EL (cell line): ENCODE measurements at regions not wholly inside any gene's neighbourhood (a gene's known extent, or its start where the extent isn't known, plus 50 kb on each side); places are given as distances from the start of the nearest gene placed in this dataset.
"Not testable (repeated sequence)": the region's sequence is repeated elsewhere in the genome, so short reads cannot be mapped to it uniquely, and the experiment has no call there.

Source experiments
- DNase-seq: peaks from one replicate; pipeline ENCODE4 v3.0.0-alpha.2; 2016

DNA sequence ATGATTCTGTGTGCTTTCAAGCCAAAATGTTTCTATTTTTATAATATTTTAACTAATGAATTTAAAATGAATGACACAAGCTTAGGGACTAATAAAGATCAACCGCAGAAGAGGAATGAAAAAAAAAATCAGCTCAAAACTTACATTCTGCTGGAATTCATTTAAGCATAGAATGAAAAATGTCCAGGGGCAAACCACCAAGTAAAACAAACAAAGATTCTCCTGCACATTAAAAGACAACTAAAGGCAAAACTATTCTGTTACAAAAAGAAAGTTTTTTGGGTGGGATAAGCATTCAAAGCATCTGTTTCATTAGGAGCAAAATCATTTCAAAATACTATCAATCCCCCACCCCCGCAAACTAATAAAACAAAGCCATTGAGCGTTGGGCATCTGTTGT, 99.3 kb upstream of the SOX11 start:
- DNase-seq, result no peak

- DNase-seq, result no peak
Measured at GRCh38 chr2:5594249-5594695, 97.9 kb upstream of the SOX11 start.

DNA sequence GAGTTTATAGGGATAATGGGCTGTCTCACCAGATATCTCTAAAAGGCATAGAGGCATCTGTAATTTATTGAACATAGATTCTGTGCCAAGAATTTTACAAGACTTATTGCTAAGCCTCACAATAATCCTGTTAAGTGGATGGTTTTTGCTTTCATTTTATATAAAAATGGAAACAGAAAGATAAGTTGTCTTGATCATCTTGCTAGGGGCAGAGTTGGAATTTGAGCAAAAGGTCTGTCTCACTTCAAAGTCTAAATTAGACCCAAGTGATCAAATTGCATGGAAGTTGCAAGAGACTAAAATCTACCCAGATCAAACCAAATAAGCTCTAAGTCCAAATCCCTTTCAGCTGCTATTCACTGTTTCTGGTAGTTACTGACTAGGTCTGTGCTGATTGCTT, 95.3 kb upstream of the SOX11 start:
- DNase-seq, result no peak

DNA sequence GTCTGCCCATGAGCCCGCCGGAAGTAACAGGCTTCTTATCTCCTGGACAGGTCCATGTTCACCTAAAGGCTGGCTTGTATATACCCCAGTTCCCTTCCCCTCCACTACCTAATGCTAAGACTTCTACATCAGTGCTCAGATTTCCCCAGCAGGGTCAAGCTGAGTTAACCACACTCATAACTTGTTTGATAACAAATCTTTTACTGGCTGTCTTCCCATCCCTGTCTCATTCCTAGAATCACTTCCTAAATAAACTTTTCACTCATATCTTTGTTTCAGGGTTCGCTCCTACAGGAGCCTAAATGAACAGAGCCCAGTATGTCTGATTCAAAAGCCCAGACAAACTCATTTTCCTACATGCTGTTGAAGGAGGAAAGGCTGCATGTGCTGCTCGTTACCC, 94.0 kb upstream of the SOX11 start:
- DNase-seq, result no peak

- DNase-seq, result no peak
Measured at GRCh38 chr2:5609201-5609600, 83.0 kb upstream of the SOX11 start.

DNA sequence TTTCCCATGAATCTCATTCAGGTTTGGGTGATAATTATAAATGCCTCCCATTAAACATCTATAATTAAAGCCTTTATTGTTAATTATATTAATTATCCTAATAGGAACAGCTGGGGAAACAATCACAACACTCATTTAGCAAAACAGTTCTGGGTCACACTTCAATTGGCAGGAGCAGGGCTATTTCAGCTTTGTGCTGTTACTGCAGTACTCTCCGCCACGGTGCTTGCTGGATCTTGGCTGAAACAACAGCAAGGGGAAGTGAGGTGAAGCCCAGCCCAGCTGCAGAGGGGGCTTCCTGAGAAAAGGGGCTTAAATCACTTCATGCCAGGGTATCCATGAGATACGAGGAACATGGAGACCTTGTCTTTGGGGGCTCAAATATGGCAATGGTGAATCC, 79.5 kb upstream of the SOX11 start:
- DNase-seq, result no peak

GRCh38 chr2:5616019-5616418, 76.2 kb upstream of the SOX11 start:
- no peak for DNase-seq

GRCh38 chr2:5617358-5617757, 74.8 kb upstream of the SOX11 start:
- DNase-seq, result no peak

DNA sequence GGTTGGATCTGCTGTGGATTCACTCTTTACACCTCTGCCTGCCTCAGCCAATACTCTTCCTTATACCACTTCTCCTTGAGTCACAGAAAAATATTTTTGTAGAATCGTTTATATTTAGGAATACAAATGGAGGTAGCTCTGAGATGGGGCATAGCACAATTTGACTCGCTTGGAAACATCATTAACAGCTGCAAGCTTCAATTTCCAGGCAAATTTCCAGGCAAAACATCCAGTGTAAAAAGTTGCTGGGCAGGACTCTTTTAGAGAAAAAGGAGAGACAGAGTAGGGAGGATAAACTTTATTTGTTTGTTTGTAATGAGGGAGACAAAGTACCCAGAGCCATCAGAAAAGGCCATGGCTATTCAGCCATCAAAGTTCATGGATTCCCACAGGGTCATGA, 74.4 kb upstream of the SOX11 start:
- DNase-seq, result no peak

- no peak for DNase-seq
Measured at GRCh38 chr2:5618271-5618670, 73.9 kb upstream of the SOX11 start.

DNA sequence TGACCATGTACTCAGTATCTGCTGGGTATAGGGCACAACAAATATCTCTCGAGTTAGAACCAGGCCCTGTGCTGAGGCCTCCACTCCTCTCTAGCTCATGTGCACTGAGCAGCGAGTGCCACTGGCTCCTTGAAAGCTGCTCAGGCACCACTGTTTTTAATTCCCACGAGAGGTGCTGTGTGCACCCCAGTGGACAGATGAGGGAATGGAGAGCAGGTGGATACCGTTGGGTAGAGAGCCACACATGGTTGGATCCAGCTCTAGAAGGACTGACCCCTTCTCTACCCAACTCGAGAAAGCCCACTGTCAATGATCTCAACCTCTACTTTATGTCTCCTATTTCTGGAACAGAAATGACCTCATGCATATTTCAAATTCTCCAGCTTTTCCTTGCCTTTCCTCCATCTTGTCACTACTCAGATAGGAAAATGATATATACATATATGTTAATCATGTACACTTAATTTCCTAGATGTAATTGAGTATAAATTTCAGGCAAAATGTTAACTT, 66.6 kb upstream of the SOX11 start:
- not testable (repeated sequence) for DNase-seq

DNA sequence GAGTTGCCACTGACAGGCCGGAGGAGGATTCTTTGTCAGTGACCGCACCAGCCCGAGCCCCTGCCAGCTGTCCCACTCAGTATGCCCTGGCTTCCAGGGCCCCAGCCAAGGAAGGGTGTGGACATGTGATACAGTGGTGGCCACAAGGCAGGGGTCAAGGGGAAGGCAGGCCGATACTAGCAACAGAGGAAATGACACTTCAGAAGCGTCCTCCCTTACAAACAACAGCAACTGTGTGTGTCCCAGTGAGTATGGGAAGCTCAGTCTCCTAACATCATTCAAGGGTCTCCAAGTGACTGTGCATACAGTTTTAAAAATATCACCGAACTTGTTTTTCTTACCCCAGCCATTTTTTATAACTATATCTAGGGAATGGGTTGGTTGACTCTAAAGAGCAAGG, 63.7 kb upstream of the SOX11 start:
- DNase-seq, result not testable (repeated sequence)

DNA sequence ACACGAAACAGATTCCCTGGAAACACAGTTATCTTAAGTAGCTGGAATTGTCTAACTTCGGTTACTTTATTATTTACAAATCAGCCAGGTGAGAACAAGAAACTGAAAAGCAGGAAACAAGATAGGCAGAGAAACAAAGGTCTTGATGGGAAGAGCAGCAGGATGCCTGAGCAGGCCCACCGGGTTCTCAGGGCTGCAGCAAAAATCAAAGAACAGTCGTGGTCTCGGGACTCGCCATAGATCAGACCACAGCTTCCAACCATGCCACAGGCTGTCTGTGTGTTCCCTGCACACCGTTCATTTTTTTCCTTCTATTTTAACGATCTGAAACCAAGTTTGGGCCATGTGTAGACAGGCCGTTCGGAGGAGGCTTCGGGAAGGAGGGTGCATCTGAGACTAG, 62.7 kb upstream of the SOX11 start:
- not testable (repeated sequence) for DNase-seq

DNA sequence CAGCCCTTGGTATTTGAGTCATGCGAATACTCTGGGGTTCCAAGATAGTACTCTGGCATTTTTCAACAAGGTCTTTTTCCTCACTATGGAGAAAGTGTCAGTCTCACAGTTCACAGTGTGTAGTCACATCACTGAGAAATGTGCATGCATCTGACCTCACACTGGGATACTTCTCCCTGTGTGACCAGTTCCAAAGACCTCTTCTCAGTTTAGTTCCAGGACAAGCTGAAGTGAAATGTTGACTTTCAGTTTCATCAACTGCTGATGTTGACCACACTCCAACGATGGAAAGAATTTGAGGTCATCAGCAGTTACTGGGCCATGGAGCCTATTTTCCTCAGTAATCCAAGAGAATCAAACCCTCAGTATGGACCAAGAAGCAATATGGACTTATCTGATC, 55.1 kb upstream of the SOX11 start:
- not testable (repeated sequence) for DNase-seq
